GM12874 (cell line): ENCODE measurements at regions not wholly inside any gene's neighbourhood (a gene's known extent, or its start where the extent isn't known, plus 50 kb on each side); places are given as distances from the start of the nearest gene placed in this dataset.

Source experiments
- TF ChIP-seq, protein P1 (sequence below): IDR thresholded peaks from 2 replicates; pipeline ENCODE4 v1.5.1; 2011; ENCODE audit warnings: low read depth, mild to moderate bottlenecking, control low read depth, low read length, moderate library complexity; ENCODE audit not compliant: insufficient read depth

DNA sequence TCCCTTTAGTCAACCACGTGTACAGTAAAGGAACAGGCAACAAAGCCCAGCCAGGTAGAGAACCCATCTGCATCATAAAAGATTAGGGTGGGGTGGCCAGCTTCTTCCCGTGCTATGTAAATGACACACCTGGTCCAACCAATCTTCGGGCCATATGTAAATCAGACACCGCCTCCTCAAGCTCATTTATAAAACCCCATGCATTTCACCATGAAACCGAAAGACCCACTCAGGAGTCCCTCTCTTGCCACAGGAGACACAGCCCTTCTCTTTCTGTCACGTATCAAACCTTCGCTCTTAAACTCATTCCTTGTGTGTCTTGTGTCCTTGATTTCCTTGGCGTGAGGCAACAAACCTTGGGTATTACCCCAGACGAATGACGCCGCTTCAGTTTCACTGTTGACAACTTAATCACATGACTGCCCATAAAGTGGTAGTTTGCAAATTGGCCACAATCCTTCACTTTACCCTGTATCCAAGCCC, 59.8 kb upstream of the TBPL2 start:
- TF ChIP-seq, protein P1, sequence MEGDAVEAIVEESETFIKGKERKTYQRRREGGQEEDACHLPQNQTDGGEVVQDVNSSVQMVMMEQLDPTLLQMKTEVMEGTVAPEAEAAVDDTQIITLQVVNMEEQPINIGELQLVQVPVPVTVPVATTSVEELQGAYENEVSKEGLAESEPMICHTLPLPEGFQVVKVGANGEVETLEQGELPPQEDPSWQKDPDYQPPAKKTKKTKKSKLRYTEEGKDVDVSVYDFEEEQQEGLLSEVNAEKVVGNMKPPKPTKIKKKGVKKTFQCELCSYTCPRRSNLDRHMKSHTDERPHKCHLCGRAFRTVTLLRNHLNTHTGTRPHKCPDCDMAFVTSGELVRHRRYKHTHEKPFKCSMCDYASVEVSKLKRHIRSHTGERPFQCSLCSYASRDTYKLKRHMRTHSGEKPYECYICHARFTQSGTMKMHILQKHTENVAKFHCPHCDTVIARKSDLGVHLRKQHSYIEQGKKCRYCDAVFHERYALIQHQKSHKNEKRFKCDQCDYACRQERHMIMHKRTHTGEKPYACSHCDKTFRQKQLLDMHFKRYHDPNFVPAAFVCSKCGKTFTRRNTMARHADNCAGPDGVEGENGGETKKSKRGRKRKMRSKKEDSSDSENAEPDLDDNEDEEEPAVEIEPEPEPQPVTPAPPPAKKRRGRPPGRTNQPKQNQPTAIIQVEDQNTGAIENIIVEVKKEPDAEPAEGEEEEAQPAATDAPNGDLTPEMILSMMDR = no peak

GRCh38 chr14:55500708-55501107, 60.3 kb upstream of the TBPL2 start:
- TF ChIP-seq, protein P1 = no peak

GRCh38 chr14:55502746-55503284, 62.4 kb upstream of the TBPL2 start:
- TF ChIP-seq, protein P1 = no peak

DNA sequence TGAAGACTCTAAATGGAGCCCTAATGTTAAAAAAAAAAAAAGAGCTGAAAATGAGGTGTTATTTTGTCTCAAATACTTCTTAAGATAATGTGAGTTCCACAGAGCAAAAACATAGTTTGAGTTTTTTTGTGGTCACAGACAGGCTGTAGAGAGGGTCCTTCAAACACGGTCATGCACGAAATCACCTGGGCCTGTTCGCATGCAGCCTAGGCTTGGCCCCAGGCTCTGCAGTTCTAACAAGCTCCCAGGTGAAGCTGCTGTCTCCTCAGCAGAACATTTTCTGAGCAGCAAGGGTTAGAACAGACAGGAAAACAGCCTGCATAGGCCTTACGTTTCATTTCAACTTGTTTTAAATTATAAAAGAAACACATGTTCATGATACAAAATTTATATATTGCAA, 65.4 kb upstream of the TBPL2 start:
- TF ChIP-seq, protein P1 = no peak

GRCh38 chr14:55508676-55509075, 68.3 kb upstream of the TBPL2 start:
- TF ChIP-seq, protein P1 = no peak

DNA sequence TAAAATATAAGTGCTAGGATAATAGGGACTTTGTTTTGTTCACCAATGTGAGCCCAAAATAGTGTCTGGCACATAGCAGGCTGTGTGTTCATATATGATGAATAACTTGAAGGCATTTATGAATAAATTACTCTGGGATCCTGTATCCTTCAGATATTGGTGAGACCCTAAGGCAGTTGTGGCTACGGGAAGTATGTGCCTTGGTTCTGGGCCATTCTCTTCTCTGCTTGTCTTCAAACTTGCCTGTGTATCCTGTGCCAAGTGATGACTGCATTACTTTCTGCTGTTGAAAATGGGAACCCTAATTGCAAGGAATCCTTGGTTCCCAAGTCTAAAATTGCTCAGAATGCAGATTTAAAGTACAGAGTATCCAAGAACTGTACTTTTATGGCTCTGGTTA, 67.6 kb upstream of the KTN1 start:
- TF ChIP-seq, protein P1 = no peak

DNA sequence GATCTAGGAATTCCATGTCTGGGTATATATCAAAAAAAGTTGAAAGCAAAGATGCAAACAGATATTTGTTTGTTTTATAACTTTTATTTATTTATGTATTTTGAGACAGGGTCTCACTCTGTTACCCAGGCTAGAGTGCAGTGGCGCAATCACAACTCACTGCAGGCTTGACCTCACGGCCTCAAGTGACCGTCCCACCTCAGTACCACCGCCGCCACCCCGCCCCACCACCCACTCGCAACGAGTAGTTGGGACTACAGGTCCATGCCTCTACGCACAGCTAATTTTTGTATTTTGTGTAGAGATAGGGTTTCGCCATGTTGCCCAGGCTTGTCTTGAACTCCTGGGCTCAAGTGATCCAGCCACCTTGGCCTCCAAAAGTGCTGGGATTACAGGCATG, 66.5 kb upstream of the KTN1 start:
- TF ChIP-seq, protein P1 = no peak
